Stimulated activated CD4-positive, alpha-beta T cell treated with anti-CD3 and anti-CD28 coated beads, Interleukin-1b, Interleukin-23, amount 100 ng/mL, for 48 hours (primary cell): ENCODE measurements at regions not wholly inside any gene's neighbourhood (a gene's known extent, or its start where the extent isn't known, plus 50 kb on each side); places are given as distances from the start of the nearest gene placed in this dataset.
"Not testable (repeated sequence)": the region's sequence is repeated elsewhere in the genome, so short reads cannot be mapped to it uniquely, and the experiment has no call there.

Experiments used
- DNase-seq: peaks from one replicate; pipeline ENCODE4 v3.0.0-alpha.2; 2020

DNA sequence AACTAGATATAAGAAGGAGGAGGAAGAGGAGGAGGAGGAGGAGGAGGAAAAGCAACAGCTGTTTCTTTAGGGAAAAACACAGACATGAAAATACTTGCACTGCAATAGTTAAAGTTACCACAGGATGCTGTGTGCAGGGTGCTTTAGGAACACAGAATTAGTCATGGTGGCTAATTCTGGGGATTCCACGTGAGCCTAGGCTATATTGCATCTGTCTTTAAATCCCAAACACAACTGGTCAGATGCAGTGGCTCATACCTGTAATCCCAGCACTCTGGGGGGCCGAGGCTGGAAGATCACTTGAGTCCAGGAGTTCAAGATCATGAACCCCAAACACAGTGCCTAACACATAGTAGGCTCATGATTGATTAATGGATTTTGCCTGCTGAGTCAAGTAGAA is 155.3 kb upstream of the C16orf82 start:
- DNase-seq, result no peak

DNA sequence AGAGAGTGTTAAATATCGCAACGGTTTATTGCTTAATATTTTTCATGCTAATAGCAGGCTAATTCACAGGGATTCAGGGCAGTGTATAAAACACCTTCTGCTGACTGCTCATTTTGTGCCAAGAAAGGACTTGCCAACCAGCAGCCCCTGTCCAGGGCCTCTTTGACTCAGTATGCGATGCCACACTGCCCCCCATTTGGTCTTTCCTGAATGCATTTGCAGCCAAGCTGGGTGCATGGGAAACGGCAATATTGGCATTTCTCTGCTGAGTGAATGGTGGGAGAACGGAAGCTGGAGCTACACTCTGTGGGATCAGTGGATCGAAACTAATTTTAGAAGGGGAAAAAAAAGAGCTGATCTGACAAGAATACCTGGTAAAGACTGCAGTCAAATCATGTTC is 152.9 kb upstream of the C16orf82 start:
- DNase-seq, result no peak

DNA sequence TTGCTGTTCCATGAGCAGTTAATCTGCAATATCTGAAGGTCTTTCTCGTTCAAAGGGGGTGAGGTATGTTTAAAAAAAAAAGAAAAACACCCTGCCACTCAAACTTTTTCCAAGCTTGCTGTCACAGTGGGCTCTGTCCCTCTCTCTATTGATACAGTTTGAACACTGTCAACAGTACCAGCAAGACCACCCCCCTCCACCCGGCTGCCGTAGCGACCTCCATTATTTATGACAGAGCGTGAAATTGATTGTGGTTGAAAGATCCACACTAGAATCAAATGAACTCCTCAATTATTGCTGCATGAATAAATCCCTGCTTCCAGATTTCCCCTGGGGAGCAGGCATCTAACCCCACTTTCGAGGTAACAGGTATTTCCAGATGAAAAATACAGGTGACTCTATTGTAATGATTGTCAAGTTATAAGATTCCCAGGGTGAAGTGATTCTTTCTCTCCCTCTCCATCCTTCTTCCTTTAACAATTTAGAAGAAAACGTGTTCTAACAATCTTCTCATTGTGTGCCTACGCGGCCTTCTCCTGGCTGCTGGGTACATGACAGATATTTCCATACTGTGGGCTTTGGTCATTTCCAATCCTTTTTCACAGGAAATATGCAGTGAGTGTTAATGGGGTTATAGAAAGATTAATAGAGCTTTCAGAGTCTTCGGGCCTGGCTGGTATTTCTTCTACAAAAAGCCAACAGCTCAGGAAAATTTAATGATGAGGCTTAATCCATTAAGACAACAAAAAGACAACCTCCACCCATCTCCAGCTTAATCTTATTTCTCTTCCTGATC is 135.7 kb upstream of the C16orf82 start:
- no peak for DNase-seq

DNA sequence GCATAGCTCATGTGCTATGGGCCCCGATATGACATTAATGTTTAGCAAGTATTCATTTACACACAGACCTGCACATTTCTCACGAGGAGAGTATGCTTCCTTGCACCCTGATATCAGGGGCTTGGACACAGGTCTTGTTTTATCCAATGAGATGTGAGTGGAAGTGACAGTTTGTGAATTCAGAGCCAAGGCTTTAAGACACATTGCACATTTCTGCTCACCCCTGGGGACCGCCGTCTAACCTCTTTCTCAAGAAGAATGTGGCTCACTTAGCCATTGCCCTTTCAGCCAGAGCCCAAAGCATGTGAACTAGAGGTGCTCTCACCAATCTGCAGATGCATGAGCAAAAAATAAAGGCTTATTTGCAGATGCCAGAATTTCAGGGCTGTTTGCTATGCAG is 116.1 kb upstream of the C16orf82 start:
- no peak for DNase-seq

DNA sequence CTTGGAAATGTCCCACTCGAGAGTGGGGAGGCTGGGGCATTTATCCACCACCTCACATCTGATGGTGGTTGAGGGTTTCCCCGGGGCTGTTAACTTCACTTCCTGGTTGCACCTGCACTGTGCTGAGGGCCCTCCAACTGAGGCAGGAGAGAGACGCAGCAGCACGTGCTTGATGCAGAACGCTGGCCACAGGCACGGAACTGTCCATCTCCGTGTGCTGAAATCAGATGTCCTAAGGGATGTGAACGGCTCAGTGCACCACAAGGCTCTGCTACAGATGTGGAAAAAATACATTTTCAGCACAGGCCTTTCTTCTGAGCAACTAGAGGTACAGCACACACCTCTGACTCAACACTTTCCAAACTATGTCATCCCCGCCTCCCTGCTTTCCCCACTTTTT is 114.8 kb upstream of the C16orf82 start:
- no peak for DNase-seq

DNA sequence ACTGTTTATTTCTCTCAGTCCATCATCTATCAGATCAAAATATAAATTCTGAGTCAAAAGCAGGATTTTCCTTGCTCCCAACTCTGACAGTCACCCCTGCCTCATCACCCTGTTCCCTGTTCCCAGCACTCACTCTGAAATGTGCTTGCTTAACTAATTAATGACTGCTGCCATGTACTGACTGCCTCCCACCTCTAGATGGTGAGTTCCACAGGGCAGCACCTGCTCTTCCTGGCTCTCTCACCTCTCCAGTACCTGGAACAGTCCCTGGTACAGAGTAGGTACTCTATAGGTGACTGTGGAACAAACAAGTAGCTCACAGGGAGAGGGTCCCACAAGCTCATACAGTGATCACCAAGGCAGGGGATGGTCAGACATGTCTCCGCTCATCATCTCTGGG is 114.3 kb upstream of the C16orf82 start:
- DNase-seq, result no peak

DNA sequence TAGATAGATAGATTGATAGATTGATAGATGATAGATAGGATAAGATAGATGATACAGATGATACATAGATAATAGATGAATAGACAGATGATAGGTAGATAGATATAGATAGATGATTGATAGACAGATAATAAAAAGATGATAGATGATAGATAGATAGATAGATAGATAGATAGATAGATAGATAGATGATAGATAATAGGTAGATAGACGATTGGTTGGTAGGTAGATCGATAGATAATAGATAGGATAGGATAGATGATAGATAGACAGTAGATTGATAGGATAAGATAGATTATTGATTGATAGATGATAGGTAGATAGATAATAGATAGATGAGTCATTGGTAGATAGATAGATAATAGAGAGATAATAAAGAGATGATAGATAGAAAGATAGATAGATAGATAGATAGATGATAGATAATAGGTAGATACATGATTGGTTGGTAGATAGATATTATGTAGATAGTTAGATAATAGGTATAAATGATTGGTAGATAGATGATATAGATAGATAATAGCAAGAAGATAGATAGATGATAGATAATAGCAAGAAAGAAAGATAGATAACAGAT is 109.4 kb upstream of the C16orf82 start:
- no peak for DNase-seq

DNA sequence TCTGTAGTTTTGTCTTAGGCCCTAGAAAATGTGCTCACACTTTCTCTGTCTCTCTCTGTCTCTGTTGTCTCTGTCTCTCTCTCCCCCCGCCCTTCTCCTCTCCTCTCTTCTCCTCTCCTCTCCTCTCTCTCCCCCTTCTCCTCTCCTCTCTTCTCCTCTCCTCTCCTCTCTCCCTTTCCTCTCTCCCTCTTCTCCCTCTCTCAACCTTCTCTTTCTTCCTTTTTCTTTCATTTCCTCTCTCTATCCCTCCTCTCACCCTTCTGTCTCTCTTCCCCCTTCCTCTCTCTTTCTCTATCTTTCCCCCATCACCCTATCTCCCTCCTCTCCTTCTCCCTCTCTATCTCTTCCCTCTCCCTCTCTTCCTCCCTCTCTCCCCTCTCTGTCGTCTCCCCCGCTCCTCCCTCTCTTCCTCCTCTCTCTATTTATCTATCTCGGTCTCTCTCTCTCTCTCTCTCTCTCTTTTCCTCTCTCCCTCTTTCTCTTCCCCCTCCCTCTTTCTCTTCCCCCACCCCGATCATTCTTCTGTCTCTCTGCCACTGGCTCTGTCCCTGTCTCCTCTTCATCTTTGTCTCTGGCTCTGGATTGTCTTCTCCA is 107.2 kb upstream of the C16orf82 start:
- DNase-seq, result no peak

DNA sequence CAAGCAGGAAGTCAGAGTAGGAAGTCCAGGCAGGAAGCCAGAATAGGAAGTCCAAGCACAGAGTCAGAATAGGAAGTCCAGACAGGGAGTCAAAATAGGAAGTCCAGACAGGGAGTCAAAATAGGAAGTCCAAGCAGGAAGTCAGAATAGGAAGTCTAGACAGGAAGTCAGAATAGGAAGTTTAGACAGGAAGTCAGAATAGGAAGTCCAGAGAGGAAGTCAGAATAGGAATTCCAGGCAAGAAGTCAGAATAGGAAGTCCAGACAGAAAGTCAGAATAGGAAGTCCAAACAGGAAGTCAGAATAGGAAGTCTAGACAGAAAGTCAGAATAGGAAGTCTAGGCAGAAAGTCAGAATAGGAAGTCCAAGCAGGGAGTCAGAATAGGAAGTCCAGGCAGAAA is 105.3 kb upstream of the C16orf82 start:
- DNase-seq, result no peak

DNA sequence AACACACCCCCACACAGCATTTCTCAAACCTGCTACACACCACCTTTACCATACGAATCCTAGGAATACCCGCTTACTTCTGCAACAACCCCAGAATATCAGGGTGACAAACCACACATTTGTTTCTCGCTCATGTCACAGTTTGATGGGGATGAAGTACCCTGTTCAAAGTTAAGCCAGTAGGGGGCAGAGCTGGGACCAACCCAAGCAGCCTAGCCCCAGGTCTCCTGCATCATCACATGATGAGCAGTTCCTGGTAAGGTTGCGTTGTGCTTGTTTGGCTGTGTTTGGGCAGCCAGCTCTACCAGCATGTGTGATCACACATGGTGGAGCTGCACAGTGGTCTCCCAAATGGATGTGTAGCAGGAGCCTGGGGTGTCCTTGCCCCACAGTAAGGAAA is 103.6 kb upstream of the C16orf82 start:
- DNase-seq, result peak; percentile 41

DNA sequence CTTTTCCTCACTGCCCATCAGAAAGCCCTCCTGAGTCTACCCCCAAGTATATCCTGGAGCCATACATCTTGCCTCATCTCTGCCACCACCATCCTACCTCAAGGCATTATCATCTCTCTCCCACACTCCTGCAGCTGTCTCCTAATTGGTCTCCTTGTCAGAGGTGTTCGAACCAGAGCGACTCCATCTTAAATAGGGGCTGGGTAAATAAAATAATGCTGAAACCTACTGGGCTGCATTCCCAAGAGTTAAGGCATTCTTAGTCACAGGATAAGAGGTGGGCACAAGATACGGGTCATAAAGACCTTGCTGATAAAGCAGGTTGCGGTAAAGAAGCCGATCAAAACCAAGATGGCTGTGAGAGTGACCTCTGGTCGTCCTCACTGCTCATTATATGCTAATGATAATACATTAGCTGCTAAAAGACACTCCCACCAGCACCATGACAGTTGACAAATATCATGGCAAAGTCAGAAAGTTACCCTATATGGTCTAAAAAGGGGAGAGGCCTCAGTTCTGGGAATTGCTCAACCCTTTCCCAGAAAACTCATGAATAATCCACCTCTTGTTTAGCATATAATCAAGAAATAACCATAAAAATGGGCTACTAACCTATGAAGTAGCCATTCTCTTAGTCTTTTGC is 97.0 kb upstream of the C16orf82 start:
- no peak for DNase-seq

DNA sequence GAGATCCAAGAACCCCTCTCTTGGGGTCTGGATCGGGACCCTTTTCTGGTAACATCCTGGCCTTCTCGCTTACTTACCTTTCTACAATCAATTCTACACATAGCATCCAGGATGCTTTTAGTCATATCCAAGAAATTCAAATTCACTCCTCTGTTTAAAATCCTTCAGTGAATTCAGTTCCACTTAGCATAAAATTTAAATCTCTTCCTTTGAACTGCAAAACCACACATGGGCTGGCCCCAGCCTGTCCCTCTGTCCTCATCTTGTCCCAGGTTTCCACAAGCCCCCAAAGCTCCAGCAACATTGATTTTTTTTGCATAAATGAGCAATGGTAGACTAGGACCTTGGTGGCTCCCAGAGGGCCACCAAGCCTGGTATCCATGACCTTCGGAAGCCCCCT is 96.4 kb upstream of the C16orf82 start:
- DNase-seq, result no peak

DNA sequence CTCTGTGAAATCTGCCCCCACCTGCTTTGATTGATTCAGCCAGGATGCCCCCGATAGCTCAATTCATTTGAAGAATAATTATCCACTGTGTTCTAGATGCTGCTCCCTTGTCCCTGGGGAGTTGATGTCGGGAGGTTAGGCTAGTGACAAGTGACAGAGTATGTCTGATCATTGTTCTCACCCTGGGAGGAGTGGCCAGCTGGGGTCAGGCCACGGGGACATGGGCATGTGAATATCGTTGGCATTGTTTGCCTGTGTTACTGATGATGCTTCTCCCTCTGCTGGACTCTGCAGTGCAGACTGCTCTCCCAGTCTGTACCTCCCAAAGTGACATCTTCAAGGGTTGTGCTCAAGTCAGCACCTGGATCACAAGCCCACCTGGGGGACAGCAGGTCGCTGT is 89.9 kb upstream of the C16orf82 start:
- no peak for DNase-seq

DNA sequence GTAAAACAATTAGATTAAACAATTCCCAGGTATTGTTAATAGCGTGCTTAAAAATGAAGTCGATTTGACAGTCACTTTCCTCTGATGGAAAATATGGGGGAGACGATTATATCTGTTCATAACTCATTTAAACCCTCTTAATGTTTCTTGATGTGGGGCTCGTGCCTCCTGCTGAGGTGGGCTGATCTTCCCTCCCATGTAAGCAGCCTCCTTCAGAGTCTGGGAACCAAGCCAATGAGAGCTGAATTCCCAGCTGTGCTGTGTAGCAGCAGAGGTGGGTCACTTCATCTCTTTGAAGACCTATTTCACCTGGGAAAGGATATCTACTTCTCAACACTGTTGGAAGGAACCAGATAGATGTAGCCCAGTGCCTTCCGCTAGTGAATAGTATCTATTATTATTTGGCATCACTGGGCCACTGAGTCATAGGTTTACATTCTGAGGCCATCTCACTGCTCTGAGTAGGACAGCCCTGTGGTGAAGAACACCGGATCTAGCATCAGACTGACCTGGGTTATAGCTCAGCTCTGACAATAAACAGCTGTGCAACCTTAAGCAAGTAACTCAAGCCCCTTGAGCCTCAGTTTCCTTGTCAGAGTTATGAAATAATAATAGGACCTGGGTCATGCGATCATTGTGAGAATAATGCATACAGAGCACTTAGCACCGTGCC is 85.3 kb upstream of the C16orf82 start:
- no peak for DNase-seq

DNA sequence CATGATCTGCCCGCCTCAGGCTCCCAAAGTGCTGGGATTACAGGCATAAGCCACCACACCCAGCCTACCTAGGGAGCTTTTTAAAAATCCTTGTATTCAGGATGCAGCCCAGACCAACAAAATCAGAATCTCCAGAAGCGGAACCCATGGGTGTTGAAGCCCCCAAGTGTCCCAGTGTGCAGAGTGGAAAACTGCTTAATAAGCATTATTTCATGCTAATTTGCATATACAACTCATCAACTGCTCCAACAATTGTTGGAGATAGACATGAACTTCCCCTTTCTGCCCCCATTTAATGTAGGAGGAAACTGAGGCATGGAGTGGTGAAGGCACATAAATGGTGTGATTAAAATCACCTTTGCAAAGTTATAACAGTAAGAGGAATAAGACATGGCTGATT is 84.3 kb upstream of the C16orf82 start:
- DNase-seq, result no peak

DNA sequence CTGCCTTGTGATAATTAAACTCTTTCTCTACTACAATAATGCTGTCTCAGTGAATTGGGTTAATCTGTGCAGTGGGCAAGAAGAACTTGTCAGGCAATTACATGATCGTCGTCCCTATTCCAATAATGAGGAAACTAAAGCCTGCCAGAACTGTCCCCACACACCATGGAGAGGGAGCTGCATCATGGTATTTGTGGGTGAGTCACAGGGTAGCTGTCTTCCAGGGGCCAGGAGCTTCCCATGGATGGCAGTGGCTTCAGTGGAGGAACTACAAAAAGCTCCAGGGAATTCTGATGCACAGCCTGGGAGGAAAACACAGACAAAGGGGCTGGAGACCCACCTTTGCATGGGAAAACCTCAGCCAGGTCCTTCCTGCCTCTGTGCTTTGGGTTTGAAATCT is 83.3 kb upstream of the C16orf82 start:
- DNase-seq, result no peak

DNA sequence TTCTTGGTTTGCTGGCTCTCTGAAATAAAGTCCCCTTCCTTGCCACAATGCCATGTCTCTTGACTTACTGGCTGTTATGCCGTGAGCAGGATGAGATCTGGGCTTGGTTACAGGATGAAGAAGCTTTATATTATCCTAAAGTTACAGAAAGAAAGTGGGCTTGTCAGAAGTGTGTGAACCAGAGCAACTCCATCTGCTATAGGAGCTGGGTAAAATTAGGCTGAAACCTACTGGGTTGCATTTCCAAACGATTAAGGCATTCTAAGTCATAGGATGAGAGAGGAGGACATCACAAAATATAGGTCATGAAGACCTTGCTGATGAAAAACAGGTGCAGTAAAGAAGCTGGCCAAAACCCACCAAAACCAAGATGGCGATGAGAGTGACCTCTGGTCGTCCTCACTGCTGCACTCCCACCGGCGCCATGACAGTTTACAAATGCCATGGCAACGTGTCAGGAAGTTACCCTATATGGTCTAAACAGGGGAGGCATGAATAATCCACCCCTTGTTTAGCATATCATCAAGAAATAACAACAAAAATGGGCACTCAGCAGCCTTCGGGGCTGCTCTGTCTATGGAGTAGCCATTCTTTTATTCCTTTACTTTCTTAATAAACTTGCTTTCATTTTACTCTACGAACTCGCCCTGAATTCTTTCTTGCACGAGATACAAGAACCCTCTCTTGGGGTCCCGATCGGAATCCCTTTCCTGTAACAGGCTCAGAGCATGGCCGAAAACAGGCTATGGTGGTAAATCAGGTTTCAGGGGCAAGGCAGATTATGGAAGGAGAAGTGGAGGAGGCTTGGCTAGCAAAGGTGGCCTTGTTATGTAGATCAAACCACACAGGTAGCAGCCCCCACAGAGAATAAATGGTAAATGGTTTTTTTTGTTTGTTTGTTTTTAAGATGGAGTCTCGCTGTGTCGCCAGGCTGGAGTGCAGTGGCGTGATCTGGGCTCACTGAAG is 81.3 kb upstream of the C16orf82 start:
- no peak for DNase-seq

DNA sequence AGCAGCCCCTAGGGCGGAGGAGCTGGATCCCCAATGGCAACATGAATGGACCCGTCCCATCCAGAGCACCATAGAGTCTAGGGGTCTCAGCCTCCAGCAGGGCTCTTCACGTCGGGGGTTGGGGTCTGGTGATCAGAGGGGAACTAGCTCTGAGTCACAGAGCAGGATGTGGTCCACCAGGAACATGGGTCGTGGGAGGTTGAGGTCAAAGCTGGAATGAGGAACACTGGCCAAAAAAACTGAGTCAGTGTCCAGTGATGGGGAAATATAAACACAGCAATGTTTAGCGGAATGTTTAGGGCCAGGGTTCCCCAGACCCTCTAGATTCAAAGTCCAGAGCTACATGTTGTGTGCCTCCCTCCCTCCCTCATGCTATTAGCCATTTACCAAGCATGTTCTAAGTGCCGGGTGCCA is 79.1 kb upstream of the C16orf82 start:
- DNase-seq, result no peak

DNA sequence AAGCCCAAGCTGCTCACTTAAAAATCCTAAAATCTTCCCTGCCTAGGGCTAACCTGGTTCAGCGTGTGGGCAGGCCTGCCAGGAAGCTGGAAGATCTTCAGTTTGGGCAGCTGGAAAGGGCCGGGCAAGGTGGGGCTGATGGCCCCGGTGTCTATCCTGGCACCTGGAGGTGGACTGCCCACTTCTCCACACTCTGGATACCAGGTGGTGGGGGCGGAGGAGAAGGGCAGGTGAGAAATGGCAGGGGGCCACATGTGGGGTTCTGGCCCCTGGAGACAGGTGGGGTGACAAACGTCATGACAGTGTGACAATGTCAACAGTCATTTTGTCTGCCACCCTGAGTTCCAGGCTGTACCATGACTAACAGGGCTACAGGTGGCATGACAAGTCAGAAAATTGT is 78.5 kb upstream of the C16orf82 start:
- DNase-seq, result no peak

DNA sequence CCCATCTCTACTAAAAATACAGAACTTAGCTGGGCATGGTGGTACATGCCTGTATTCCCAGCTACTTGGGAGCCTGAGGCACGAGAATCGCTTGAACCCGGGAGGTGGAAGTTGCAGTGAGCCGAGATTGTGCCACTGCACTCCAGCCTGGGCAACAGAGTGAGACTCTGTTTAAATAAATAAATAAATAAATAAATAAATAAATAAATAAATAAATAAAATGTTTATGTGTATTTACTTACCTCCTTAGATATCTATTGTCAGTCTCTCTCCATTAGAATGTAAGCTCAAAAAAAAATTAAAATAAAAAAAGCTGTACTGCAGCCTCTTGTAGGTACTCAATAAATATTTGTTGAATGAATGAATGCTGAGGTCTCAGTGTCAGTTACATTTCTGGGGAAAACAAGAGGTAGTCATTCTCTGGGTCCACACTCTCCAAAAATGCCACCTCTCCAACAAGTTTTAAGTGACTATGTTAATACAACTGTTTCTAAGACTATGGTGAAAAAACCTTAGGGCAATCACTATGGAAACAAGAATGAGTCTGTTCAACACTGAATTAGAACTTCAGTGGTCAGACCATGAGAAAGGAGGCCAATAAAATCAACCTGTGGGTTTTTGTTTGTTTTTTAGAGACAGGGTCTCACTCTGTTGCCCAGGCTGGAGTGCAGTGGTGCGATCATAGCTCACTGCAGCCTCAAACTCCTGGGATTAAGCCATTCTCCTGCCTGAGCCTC is 76.2 kb upstream of the C16orf82 start:
- not testable (repeated sequence) for DNase-seq

DNA sequence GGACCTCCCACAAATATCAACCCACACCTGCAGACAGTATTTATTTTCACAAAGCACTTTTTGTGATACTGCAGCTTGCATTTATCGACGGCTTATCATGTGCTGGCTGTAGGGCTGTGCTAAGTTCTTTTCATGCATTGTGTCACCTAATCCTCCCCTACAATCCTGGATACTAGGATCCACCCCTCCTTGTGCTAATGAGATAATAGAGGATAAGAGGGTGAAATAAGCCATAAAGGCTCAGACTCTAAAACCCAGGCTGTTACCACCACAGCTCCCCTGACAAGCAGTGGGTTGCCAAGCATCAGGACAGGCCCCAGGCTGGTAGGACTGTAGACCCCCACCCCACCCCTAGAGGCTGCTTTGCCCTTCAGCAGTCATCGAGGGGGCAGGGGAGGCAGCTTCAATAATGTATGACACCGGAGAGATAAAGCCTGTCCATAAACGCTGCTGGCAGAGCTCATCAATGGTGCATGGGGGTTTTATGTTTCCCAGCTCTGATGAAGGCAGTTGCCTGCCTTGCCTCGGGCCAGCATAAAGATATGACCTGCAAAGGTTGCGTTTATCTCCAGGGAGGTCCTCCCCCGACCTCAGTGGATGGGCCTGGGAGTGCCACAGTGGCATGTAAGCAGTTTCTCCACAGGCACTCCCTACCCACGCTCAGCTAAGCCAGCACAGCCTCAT is 73.9 kb upstream of the C16orf82 start:
- DNase-seq, result no peak
